ENCODE measurements at regions not wholly inside any gene's neighbourhood (a gene's known extent, or its start where the extent isn't known, plus 50 kb on each side); places are given as distances from the start of the nearest gene placed in this dataset.

- Histone ChIP-seq H3K27ac (ENCODE audit: control insufficient read depth, insufficient read depth, low read length) (no peak overlapping the region), H3K9me3 (ENCODE audit: control insufficient read depth, low read depth, low read length) (no peaks in the 10 kb centered on the region), H3K27me3 (ENCODE audit: control insufficient read depth, extremely low read depth, insufficient read depth, low read length) (no peaks in the 10 kb centered on the region), H2AFZ (ENCODE audit: control insufficient read depth, low read length) (no peak overlapping the region), H3K79me2 (ENCODE audit: control insufficient read depth, insufficient read depth, low read length) (no peaks in the 10 kb centered on the region), H3K4me2 (ENCODE audit: control insufficient read depth, extremely low read depth, insufficient read depth, low read depth, low read length) (no peak overlapping the region), H3K9ac (ENCODE audit: control insufficient read depth, extremely low read depth, insufficient read depth, low read length) (no peak overlapping the region), H3K36me3 (ENCODE audit: control insufficient read depth in 2 of 2, extremely low read depth in 1 of 2, insufficient read depth in 2 of 2, low read length in 2 of 2) (no peaks in the 10 kb centered on the region), H3K4me1 (ENCODE audit: control insufficient read depth, extremely low read depth, insufficient read depth, low read length) (no peaks in the 10 kb centered on the region), H3K4me3 (ENCODE audit: control insufficient read depth in 2 of 3, extremely low read depth in 1 of 3, insufficient read depth in 2 of 3, low read depth in 1 of 3, low read length in 3 of 3) (no peak overlapping the region), H4K20me1 (ENCODE audit: control insufficient read depth, extremely low read depth, insufficient read depth, low read length) (no peaks in the 10 kb centered on the region), H3K9me1 (ENCODE audit: control insufficient read depth, extremely low read depth, insufficient read depth, low read length) (no peaks in the 10 kb centered on the region)
- no peak for FAIRE-seq
- dilution Hi-C loops (cut with MboI; ENCODE audit: extremely low pct_ligation_motif_present, low sequenced_read_pairs), result no loop called here
- no peak for DNase-seq (ENCODE audit: low read depth, low spot score)
- TF ChIP-seq CTCF (optimal IDR thresholded peaks at IDR 0.05 in 1 of 3, IDR thresholded peaks at IDR 0.05 in 1 of 3, conservative IDR thresholded peaks at IDR 0.05 in 1 of 3; ENCODE audit: extremely low read depth in 1 of 3, insufficient read depth in 2 of 3, low read length in 3 of 3) (no peak), EZH2 (IDR thresholded peaks at IDR 0.05; ENCODE audit: low read length) (no peak)
These were observed 373.5 kb upstream of the FAR2 start for GRCh38 chr12:28775556-28775955.

GRCh38 chr12:28776220-28776619 lies 372.9 kb upstream of the FAR2 start:
- no peak for DNase-seq (ENCODE audit: low read depth, low spot score)
- H4K20me1 ChIP-seq (ENCODE audit: control insufficient read depth, extremely low read depth, insufficient read depth, low read length), result no peaks in the 10 kb centered on the region
- no peak overlapping the region for H3K27ac ChIP-seq (ENCODE audit: control insufficient read depth, insufficient read depth, low read length)
- no peaks in the 10 kb centered on the region for H3K36me3 ChIP-seq (ENCODE audit: control insufficient read depth in 2 of 2, extremely low read depth in 1 of 2, insufficient read depth in 2 of 2, low read length in 2 of 2)
- no peak overlapping the region for H3K4me3 ChIP-seq (ENCODE audit: control insufficient read depth in 2 of 3, extremely low read depth in 1 of 3, insufficient read depth in 2 of 3, low read depth in 1 of 3, low read length in 3 of 3)
- no peak overlapping the region for H3K9ac ChIP-seq (ENCODE audit: control insufficient read depth, extremely low read depth, insufficient read depth, low read length)
- TF ChIP-seq EZH2 (IDR thresholded peaks at IDR 0.05; ENCODE audit: low read length), result no peak
- no peak for TF ChIP-seq CTCF (optimal IDR thresholded peaks at IDR 0.05 in 1 of 3, IDR thresholded peaks at IDR 0.05 in 1 of 3, conservative IDR thresholded peaks at IDR 0.05 in 1 of 3; ENCODE audit: extremely low read depth in 1 of 3, insufficient read depth in 2 of 3, low read length in 3 of 3)
- no peaks in the 10 kb centered on the region for H3K9me1 ChIP-seq (ENCODE audit: control insufficient read depth, extremely low read depth, insufficient read depth, low read length)
- no peaks in the 10 kb centered on the region for H3K9me3 ChIP-seq (ENCODE audit: control insufficient read depth, low read depth, low read length)
- dilution Hi-C loops (cut with MboI; ENCODE audit: extremely low pct_ligation_motif_present, low sequenced_read_pairs), result no loop called here
- FAIRE-seq, result no peak
- H3K4me1 ChIP-seq (ENCODE audit: control insufficient read depth, extremely low read depth, insufficient read depth, low read length), result no peaks in the 10 kb centered on the region
- H3K27me3 ChIP-seq (ENCODE audit: control insufficient read depth, extremely low read depth, insufficient read depth, low read length), result no peaks in the 10 kb centered on the region
- no peak overlapping the region for H2AFZ ChIP-seq (ENCODE audit: control insufficient read depth, low read length)
- no peaks in the 10 kb centered on the region for H3K79me2 ChIP-seq (ENCODE audit: control insufficient read depth, insufficient read depth, low read length)
- H3K4me2 ChIP-seq (ENCODE audit: control insufficient read depth, extremely low read depth, insufficient read depth, low read depth, low read length), result no peak overlapping the region

Data from keratinocyte (primary cell).